ENCODE measurements at regions not wholly inside any gene's neighbourhood (a gene's known extent, or its start where the extent isn't known, plus 50 kb on each side); places are given as distances from the start of the nearest gene placed in this dataset.

DNA sequence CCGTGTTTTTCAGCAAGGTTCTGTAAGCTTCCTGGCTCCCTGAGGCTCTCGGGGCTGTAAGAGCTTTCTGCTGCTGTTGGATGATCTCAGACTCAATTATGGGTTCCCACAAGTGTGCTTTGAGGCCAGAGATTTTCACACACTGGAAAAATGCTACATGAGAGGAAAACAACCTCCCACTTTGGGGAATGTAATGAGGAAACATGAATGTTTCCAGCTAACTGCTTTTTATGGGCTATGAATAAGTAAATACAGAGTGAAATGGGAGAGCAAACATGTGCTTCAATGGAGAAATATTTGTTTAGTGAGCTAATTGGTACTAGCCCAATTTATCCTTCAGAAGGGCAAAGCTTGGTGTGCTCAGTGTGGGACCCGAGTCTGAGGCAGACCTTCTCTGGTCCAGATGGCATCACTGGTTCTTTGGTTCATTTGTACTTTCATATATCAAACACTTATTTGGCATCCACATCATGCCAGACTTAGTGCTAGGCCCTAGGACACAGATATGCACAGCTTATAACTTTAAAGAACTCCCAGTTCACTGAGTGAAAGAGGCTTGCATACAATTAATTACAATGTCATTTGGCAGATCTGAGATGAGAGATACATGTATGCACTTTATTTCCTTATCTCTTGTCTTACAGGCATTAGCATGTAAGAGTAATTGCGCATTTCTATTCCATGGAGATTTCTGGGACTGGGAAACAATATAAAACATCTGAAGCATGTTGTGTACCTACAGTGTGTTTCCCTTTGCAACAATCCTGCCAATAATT lies 248.8 kb downstream of the RDH14 start:
- Histone ChIP-seq H3K4me1 (no peaks in the 10 kb centered on the region), H3K27me3 (replicated peaks in 1 of 7) (no peaks in the 10 kb centered on the region), H3K27ac (no peak overlapping the region), H3K9me3 (peaks cover 0 to 16% (median 0%) of the 10 kb centered on the region in 8 donors), H3K4me3 (no peak overlapping the region), H3K36me3 (no peaks in the 10 kb centered on the region)
- 63 to 77% (median 72%) methylated on average over 4 of the region's 4 CpGs for WGBS, 5 donors
- no peak for DNase-seq
- intact Hi-C loops (cut with DNase I; ENCODE audit: low total_unique reads), result no loop called here
- TF ChIP-seq, protein P1, sequence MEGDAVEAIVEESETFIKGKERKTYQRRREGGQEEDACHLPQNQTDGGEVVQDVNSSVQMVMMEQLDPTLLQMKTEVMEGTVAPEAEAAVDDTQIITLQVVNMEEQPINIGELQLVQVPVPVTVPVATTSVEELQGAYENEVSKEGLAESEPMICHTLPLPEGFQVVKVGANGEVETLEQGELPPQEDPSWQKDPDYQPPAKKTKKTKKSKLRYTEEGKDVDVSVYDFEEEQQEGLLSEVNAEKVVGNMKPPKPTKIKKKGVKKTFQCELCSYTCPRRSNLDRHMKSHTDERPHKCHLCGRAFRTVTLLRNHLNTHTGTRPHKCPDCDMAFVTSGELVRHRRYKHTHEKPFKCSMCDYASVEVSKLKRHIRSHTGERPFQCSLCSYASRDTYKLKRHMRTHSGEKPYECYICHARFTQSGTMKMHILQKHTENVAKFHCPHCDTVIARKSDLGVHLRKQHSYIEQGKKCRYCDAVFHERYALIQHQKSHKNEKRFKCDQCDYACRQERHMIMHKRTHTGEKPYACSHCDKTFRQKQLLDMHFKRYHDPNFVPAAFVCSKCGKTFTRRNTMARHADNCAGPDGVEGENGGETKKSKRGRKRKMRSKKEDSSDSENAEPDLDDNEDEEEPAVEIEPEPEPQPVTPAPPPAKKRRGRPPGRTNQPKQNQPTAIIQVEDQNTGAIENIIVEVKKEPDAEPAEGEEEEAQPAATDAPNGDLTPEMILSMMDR (IDR thresholded peaks at IDR 0.05 in 8 of 11, conservative IDR thresholded peaks at IDR 0.05 in 3 of 11), result no peak

DNA sequence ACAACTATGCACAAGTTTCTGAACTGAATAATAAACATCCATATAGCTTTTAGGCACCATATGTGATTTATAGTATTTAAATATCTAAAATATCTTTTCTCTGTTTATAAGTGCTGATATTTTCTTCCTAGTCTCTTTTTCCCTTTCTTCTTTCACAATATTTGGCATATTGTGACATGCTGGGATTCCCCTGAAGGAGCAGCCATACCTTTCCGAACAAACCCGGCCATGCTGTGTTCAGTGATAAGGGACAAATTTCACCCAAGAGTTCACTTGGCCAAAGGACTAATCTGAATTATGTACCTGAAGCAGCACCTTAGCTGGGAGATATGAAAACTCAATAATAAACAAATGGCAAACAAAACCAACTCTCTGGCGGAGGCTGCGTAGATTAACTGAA lies 250.8 kb downstream of the RDH14 start:
- no peaks in the 10 kb centered on the region for H3K27me3 ChIP-seq (replicated peaks in 1 of 7)
- TF ChIP-seq, protein P1 (IDR thresholded peaks at IDR 0.05 in 8 of 11, conservative IDR thresholded peaks at IDR 0.05 in 3 of 11), result no peak
- no peak for TF ChIP-seq POLR2AphosphoS5 (IDR thresholded peaks at IDR 0.05)
- no peak for TF ChIP-seq POLR2A (IDR thresholded peaks at IDR 0.05)
- WGBS, 5 donors, result 92 to 95% (median 95%) methylated on average over 4 of the region's 4 CpGs
- no peak overlapping the region for H3K4me3 ChIP-seq
- no peaks in the 10 kb centered on the region for H3K4me1 ChIP-seq
- intact Hi-C loops (cut with DNase I; ENCODE audit: low total_unique reads), result no loop called here
- no peak for DNase-seq
- H3K9me3 ChIP-seq, result peaks cover 0 to 14% (median 0%) of the 10 kb centered on the region in 8 donors
- H3K27ac ChIP-seq, result no peak overlapping the region
- no peaks in the 10 kb centered on the region for H3K36me3 ChIP-seq

DNA sequence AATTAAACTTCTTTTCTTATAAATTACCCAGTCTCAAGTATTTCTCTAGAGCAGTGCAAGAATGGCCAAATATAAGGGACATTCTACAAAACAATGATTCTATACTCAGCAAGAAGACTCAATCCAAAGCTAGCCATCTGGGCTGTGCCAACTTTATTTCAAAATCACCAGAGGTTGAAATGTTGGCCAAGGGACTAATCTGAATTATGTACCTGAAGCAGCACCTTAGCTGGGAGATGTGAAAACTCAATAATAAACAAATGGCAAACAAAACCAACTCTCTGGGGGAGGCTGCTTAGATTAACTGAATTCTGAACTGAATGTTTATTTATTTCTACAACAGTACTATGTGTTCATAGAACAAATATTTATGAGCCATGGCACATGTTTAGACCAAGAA lies 251.3 kb downstream of the RDH14 start:
- intact Hi-C loops (cut with DNase I; ENCODE audit: low total_unique reads), result no loop called here
- no peak for TF ChIP-seq POLR2A (IDR thresholded peaks at IDR 0.05)
- TF ChIP-seq, protein P1 (IDR thresholded peaks at IDR 0.05 in 8 of 11, conservative IDR thresholded peaks at IDR 0.05 in 3 of 11), result no peak
- no peaks in the 10 kb centered on the region for H3K4me1 ChIP-seq
- H3K36me3 ChIP-seq, result no peaks in the 10 kb centered on the region
- no peak overlapping the region for H3K4me3 ChIP-seq
- no peaks in the 10 kb centered on the region for H3K27me3 ChIP-seq (replicated peaks in 1 of 7)
- no peak for DNase-seq
- no peak overlapping the region for H3K27ac ChIP-seq
- peaks cover 0 to 10% (median 0%) of the 10 kb centered on the region in 8 donors for H3K9me3 ChIP-seq

DNA sequence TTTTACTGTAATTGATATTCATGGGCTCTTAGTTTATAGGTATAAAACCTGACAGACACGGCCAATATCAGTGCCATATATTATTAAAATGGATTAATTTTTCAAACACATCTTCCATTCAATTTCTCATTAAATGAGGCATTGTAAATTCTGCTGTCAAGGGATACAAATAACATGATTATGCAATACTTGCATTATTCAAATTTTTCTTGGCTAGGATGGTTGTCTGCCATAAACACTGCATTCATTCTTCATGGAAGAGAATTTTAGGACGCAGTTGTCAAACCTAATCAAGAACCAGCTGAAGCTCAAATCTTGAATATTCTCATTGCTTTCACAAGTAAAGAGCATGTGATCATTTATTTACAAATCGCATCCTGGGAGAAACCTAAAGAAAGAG lies 255.6 kb downstream of the RDH14 start:
- no peak overlapping the region for H3K27ac ChIP-seq
- 86 to 96% (median 91%) methylated on average over 3 of the region's 3 CpGs for WGBS, 5 donors
- no peak for DNase-seq
- H3K4me3 ChIP-seq, result no peak overlapping the region
- no peaks in the 10 kb centered on the region for H3K4me1 ChIP-seq
- H3K36me3 ChIP-seq, result no peaks in the 10 kb centered on the region
- TF ChIP-seq POLR2AphosphoS5 (IDR thresholded peaks at IDR 0.05), result no peak
- TF ChIP-seq, protein P1 (IDR thresholded peaks at IDR 0.05 in 8 of 11, conservative IDR thresholded peaks at IDR 0.05 in 3 of 11), result no peak
- no peak for TF ChIP-seq POLR2A (IDR thresholded peaks at IDR 0.05)
- H3K9me3 ChIP-seq, result no peaks in the 10 kb centered on the region
- no peaks in the 10 kb centered on the region for H3K27me3 ChIP-seq (replicated peaks in 1 of 7)
- intact Hi-C loops (cut with DNase I; ENCODE audit: low total_unique reads), result no loop called here

Data from spleen (tissue), 11 donors.